ENCODE measurements at regions not wholly inside any gene's neighbourhood (a gene's known extent, or its start where the extent isn't known, plus 50 kb on each side); places are given as distances from the start of the nearest gene placed in this dataset.

DNA sequence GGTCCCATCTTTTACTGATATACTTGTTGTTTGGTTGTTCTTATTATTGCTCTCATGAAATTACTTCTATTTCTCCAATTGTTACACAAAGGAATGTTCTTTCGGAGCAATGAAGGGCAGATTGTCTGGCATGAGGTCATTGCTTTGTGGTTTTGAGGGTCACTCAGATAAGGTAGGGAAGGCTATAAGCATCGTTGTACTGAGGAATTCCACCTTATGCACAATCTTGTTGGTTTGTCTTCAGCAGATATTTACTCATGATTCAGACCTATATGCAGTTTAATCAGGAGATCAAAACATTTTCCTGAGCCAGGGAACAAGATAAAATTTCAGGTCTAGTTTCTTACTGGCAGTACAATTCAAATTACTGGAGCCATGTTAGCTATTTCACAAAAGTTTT is 163.0 kb upstream of the SPHKAP start:
- H3K4me3 Mint-ChIP-seq (ENCODE audit: unreplicated experiment) = no peak overlapping the region

DNA sequence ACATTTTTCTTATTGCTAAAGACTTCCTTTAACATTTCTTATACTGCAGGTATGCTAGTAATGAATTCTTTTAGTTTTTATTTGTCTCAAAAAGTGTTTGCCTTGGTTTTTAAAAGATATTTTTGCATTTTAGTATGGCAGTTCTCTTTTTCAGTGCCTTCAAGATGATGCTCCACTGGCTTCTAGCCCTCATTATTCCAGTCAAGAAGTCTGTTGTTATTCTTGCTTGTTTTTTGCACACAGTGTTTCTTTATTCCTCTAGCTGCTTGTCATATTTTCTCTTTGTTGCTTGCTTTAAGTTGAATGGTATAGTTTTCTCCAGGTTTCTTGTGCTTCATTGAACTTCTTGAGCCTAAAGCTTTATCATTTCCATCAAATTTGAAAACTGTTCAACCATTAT is 158.0 kb upstream of the SPHKAP start:
- peaks cover 36% of the 10 kb centered on the region for H3K9me3 Mint-ChIP-seq (ENCODE audit: unreplicated experiment)
- no peak overlapping the region for H3K4me3 Mint-ChIP-seq (ENCODE audit: unreplicated experiment)
- no peaks in the 10 kb centered on the region for H3K27me3 Mint-ChIP-seq (ENCODE audit: unreplicated experiment)
- TF ChIP-seq CTCF (IDR thresholded peaks at IDR 0.05) = no peak
- no peak for DNase-seq (ENCODE audit: extremely low spot score, unreplicated experiment)
- no peaks in the 10 kb centered on the region for H3K4me1 Mint-ChIP-seq (ENCODE audit: unreplicated experiment)
- H3K36me3 Mint-ChIP-seq (ENCODE audit: unreplicated experiment) = no peaks in the 10 kb centered on the region
- H3K27ac Mint-ChIP-seq (ENCODE audit: unreplicated experiment) = no peak overlapping the region

More for the DNA sequence above, 163.0 kb upstream of the SPHKAP start:
- Mint-ChIP-seq H3K9me3 (ENCODE audit: unreplicated experiment) (peaks cover 48% of the 10 kb centered on the region), H3K27me3 (ENCODE audit: unreplicated experiment) (no peaks in the 10 kb centered on the region), H3K4me1 (ENCODE audit: unreplicated experiment) (no peaks in the 10 kb centered on the region), H3K36me3 (ENCODE audit: unreplicated experiment) (no peaks in the 10 kb centered on the region), H3K27ac (ENCODE audit: unreplicated experiment) (no peak overlapping the region)
- TF ChIP-seq CTCF (IDR thresholded peaks at IDR 0.05) = no peak
- DNase-seq (ENCODE audit: extremely low spot score, unreplicated experiment) = no peak

- H3K4me3 Mint-ChIP-seq (ENCODE audit: unreplicated experiment) = no peak overlapping the region
- no peaks in the 10 kb centered on the region for H3K36me3 Mint-ChIP-seq (ENCODE audit: unreplicated experiment)
- DNase-seq (ENCODE audit: extremely low spot score, unreplicated experiment) = no peak
- no peak for TF ChIP-seq CTCF (IDR thresholded peaks at IDR 0.05)
- H3K27ac Mint-ChIP-seq (ENCODE audit: unreplicated experiment) = no peak overlapping the region
- H3K9me3 Mint-ChIP-seq (ENCODE audit: unreplicated experiment) = peaks cover 25% of the 10 kb centered on the region
- no peaks in the 10 kb centered on the region for H3K4me1 Mint-ChIP-seq (ENCODE audit: unreplicated experiment)
- no peaks in the 10 kb centered on the region for H3K27me3 Mint-ChIP-seq (ENCODE audit: unreplicated experiment)
Measured at GRCh38 chr2:228334180-228334579, 152.7 kb upstream of the SPHKAP start.

GRCh38 chr2:228329282-228329681 is 147.8 kb upstream of the SPHKAP start:
- no peaks in the 10 kb centered on the region for H3K36me3 Mint-ChIP-seq (ENCODE audit: unreplicated experiment)
- peaks cover 45% of the 10 kb centered on the region for H3K9me3 Mint-ChIP-seq (ENCODE audit: unreplicated experiment)
- no peaks in the 10 kb centered on the region for H3K27me3 Mint-ChIP-seq (ENCODE audit: unreplicated experiment)
- no peaks in the 10 kb centered on the region for H3K4me1 Mint-ChIP-seq (ENCODE audit: unreplicated experiment)
- no peak for DNase-seq (ENCODE audit: extremely low spot score, unreplicated experiment)
- no peak overlapping the region for H3K27ac Mint-ChIP-seq (ENCODE audit: unreplicated experiment)
- TF ChIP-seq CTCF (IDR thresholded peaks at IDR 0.05) = no peak
- no peak overlapping the region for H3K4me3 Mint-ChIP-seq (ENCODE audit: unreplicated experiment)

- H3K4me3 Mint-ChIP-seq (ENCODE audit: unreplicated experiment) = no peak overlapping the region
- no peaks in the 10 kb centered on the region for H3K27me3 Mint-ChIP-seq (ENCODE audit: unreplicated experiment)
- H3K9me3 Mint-ChIP-seq (ENCODE audit: unreplicated experiment) = peaks cover 20% of the 10 kb centered on the region
- no peaks in the 10 kb centered on the region for H3K4me1 Mint-ChIP-seq (ENCODE audit: unreplicated experiment)
- TF ChIP-seq CTCF (IDR thresholded peaks at IDR 0.05) = no peak
- no peak for DNase-seq (ENCODE audit: extremely low spot score, unreplicated experiment)
- H3K36me3 Mint-ChIP-seq (ENCODE audit: unreplicated experiment) = no peaks in the 10 kb centered on the region
- no peak overlapping the region for H3K27ac Mint-ChIP-seq (ENCODE audit: unreplicated experiment)
Measured at GRCh38 chr2:228321015-228321414, 139.5 kb upstream of the SPHKAP start.

All from osteocyte (in vitro differentiated cells).